ENCODE measurements at regions not wholly inside any gene's neighbourhood (a gene's known extent, or its start where the extent isn't known, plus 50 kb on each side); places are given as distances from the start of the nearest gene placed in this dataset.

DNA sequence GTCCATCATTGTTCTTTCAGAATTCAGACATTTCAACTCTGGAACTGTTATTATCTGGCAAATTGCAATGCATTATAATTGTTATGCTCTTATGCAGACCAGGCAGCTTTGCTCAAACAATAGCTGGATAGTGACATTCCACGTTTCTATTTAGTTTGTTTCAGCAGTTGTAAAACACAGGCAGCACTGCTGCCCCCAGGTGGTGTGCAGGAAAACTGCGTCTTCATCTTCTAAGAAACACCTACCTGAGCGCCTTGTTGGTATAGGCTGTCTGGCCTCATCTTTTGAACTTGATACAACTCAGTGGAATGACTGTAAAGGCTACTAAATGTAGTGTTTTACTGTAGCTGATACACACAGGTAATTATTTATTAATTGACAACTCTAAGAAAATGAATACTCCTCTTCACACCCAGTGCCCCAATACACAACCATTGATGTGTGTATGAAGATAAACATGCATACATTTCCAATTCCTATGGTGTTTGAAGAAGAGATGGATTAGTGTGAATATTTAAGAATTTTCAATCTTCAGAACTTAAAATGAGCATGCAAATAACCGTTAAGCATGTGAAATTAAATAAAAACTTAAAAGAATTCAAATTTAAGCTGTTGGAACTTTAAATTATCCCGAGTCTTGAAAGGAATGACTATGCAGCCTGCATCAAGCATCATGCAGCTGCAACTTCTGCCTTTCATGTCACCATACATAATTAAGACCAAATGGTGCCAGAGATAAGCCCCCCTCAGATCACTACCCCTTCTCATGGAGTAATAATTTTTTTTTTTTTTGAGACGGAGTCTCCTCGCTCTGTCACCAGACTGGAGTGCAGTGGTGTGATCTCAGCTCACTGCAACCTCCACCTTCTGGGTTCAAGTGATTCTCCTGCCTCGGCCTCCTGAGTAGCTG, 85.6 kb downstream of the CD8B2 start:
- no peak for DNase-seq

DNA sequence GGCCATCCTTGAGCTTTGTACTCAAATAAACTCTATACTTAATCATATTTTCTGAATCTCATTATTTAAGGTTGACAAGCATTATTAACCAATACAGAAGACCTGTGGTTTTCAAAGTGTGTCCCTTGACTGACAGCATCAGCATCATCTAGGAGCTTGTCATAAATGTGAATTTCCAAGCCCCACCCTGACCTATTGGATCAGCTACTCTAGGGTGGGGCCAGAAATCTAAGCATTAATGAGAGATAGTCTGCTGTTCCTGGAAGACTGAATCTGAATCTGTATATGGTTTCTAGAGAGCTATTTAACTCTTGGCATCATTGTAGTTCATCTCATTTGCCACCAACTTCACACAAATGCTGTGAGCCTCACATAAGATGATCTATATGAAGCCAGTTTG, 86.6 kb downstream of the CD8B2 start:
- DNase-seq = no peak

DNA sequence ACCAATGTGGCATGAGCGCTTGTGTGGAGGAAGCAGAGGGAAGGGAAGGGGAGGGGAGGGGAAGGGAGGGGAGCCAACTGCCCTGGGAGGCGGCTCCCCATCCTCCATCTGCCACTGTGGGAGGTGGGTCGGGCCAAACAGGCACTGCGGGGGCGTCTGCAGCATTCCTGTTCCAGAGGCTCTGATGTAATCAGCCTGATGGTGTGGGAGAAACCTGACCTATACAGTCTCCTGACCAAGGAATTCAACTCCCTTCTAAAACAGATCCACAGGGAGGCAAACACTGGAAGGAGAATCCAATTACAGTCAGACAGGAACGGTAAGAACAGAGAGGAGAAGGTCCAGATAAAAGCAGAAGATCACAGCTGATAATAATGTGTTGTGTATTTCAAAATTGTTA, 88.8 kb downstream of the CD8B2 start:
- no peak for DNase-seq

DNA sequence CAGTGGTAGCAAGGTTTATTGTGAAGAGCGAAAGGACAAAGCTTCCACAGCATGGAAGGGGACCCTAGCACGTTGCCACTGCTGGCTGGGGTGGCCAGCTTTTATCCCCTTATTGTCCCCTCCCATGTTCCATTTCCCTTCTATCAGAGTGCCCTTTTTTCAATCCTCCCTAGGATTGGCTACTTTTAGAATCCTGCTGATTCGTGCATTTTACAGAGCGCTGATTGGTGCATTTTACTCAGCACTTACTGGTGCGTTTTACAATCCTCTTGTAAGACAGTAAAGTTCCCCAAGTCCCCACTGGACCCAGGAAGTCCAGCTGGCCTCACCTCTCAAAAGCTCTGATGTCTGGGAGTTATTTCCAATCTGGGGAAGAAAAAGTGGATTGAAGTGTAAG, 90.1 kb downstream of the CD8B2 start:
- DNase-seq = no peak

DNA sequence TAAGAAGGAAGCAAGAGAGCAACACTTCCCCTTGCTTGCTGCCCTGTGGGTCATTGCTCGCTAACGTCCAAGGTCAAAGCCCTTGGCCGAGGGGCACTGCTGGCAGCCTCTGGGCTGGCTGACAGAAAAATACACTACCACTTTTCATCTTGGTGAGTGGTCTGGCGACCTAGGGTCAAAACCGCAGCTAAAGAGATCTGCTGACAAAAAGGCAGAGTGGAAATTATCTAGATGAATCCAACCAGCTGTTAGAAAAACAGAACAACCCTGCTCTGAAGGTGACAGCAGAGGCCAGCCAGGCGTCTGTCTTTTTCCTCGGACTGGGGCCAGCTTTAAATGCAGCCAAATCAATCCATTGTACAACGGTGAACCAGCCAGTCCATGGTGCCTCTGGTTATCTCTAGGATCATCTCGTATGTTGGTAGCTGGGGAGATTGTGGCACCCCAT, 92.6 kb downstream of the CD8B2 start:
- no peak for DNase-seq

DNA sequence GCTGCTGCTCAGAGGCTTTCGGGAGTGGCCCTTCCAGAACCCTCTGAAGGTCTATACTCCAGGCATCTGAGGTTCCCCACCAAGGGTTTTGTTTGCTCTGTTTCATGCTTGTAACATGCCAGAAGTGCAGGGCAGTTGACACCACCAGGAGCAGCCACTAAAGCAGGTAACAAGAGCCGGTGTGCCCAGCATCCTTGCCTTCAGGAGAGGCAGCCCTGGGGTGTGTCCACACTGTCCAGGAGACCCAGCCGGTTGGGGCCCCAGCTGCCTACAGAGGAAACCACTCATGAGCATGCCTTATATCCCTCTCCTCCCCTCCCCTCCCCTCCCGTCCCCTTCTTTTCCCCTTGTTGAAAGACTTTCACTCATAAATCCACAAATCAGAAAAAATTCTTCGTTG, 93.1 kb downstream of the CD8B2 start:
- DNase-seq = no peak

DNA sequence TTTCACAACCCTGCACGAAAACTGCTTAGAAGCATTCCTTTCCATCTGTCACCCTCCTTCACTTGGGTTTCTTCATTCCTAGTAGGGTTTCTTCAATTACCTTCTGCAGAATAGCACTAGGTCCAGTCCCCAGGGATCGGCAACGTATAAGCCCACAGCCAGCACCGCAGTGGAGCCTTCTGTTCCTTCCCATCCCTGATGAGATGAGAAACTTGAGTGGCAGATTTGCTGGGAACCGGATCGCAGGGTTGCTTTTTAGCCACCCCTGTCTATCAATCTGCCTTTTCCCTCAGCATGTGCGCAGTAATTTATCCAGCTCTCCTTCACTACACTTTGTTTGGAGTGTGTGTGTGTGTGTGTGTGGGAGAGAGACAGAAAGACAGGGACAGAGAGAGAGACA, 94.2 kb downstream of the CD8B2 start:
- no peak for DNase-seq

DNA sequence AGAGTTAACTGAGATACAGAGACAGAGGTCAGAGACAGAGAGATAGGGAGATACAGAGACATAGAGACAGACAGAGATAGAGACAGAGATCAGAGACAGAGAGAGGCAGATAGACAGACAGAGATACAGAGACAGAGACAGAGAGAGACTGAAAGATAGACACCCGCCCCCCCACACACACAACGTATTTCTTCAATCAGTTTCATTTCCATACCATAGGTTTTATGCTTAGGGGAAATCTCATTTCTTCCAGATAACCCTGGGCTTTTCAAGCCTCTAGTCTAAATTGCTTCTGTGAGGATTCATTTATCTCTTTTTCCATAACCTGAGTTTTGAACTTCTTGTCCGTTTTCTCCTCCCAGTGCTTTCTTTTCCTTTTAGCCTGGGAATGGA, 94.6 kb downstream of the CD8B2 start:
- DNase-seq = no peak

DNA sequence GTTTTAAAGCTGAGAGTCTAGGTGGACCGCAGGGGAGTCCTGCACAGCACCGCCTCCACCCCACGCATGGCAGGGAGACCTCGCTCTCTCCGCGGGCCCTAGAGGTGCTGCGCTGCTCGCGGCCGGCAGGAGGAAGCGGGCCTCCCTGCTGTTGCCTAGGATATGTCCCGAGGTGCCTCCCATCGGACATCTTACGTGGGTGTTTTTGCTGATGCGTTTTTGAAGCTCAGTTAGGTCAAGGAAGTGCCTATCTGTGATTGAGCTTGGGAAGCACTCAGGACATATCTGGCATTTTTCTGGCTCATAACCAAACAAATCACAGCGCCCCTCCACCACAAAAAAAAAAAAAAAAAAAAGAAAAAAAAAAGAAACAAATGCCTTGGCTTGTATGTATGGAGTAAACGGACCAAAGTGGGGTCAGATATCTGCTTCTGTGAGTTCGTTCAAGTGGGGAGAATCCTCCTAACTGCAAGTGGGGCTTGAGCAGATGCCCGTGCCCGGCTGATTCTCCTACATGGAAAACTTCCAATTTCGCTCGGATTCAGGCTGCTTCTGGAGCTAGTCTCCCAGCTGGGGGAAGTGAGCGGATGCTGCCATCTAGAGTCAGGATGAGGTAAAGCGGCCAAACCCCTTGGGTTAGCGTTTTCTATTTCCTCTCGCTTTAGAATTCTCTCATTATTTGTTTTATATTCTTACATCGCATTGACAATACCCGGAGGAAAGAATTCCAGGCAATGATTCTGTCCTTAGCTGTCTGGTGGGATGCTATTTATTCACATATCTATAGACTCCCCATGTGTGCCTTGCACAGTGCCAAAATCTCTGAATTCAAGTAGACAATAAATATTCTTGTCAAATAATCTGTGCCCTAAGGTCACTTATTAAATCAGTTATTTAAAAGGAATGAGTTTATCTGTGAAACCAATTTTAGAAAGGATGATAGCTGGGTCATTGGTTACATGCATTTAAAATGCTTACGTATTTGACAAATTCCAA, 95.3 kb downstream of the CD8B2 start:
- DNase-seq = no peak

DNA sequence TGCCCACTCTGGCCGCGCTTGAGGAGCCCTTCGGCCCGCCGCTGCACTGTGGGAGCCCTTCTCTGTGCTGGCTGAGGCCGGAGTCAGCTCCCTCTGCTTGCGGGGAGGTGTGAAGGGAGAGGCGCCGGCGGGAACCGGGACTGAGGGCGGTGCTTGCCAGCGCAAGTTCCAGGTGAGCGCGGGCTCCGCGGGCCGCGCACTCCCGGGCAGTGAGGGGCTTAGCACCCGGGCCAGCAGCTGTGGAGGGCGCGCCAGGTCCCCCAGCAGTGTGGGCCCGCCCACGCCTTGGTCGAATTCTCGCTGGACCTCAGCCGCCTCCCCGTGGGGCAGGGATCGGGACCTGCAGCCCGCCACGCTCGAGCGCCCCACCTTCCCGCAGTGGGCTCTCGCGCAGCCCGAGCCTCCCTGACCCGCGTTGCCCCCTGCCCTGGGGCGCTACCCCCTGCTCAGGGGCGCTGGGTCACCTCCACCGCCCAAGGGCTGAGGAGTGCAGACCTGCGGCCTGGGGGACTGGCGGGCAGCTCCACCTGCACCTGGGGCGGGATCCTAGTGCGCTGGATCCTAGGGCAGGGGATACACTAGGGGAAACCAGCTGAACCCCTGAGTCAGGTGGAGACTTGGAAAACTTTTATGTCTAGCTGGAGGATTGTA, 97.3 kb downstream of the CD8B2 start:
- no peak for DNase-seq

DNA sequence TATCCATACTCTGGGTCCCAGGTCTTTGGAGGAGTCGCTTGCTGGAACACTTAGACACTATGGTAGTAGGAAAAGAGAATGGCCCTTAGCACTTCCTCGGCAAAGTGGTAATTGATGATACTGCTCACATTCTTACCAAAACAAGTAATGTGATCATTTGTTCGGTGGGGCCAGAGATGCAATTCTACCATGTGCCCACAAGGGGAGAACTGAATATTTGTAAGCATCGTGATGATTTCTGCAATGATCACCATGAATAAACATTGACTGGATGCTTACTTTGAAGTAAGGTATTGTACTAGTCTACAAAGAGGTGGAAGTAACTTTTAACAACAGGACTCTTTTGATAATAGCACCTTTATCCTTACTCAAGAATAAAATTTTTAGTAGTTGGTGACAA, 109.7 kb downstream of the CD8B2 start:
- no peak for DNase-seq

DNA sequence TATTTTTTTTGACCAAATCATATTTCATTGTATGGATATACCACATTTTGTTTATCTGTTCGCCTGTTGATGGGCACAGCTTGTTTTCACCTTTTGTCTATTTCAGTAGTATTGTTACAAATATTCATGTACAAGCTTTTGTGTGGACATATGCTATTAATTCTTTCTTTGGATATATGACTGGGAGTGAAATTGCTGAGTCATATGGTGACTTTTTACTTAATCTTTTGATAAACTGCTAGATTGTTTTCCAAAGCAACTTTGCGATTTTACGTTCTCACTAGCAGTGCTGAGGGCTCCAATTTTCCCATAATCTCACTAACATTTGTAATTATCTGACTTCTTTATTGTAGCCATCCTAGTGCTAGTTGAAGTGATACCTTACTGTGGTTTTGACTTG, 112.4 kb downstream of the CD8B2 start:
- no peak for DNase-seq

DNA sequence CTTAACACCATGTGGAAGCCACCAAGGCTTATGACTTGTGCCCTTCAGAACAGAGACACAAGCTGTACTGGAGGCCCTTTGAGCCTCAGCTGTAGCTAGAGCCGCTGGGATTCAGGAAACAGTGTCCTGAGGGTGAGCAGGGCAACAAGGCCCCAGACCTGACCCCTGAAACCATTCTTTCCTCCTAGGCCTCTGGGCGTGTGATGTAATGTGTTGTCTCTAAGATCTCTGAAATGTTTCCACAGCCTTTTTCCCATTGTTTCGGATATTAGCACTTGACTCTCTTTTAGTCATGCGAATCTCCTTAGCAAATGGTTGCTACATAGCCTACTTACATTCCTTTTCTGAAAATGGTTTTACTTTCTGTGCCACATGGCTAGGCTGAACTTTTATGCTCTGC, 114.9 kb downstream of the CD8B2 start:
- DNase-seq = no peak

DNA sequence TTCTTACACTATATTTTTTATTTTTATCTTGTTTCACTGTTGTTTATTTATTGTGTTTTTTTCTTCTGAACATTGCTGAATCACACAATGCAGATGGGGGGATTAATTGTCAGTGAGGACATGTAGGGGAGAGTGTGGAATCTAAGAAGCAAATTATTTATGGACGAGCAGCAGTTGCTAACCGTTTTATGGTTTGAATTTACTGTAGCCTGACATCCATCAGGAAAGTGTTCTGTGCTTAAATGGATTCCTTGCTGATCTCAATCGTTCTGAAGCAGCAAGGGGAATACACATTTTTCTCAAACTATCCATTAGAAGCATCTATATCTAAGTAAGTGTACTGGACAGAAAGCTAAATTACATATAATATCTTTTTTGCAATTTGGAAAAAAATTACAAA, 119.5 kb downstream of the CD8B2 start:
- no peak for DNase-seq

DNA sequence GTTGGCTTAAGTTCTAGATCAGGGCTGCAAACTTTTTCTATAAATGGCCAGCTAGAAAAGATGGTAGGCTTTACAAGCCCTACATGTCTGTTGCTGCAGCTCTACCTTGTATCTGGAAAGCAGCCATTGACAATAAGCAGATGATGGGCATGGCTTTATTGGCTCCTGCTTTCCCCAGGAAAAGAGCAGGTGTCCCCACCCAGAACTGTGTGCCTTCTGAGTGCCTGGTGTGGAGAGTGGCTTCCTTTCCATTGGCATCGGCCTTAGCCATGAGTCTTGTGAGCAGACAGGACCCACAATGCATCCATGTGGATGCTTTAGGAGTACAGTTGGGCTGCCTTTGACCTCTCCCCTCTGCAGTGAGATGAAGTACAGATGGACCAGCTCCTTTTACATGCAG, 120.2 kb downstream of the CD8B2 start:
- DNase-seq = no peak

DNA sequence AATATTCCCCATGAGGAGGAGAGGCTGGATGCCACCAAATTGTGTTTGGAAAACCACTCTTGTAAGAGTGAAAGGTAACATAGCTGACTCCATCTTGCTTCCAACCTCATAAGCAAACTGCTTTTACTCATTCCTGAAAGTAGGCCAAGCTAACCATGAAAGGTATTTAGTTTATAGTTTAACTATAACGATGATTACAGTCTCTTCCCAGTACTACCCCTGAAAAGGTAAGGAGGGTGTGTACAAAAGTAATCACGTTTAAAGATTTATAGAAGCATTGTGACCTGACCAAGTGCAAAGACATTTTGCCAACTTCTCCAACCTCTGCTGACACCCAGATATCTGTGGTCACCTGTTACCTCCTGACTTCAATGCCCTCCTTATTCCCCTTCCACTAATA, 122.6 kb downstream of the CD8B2 start:
- no peak for DNase-seq

DNA sequence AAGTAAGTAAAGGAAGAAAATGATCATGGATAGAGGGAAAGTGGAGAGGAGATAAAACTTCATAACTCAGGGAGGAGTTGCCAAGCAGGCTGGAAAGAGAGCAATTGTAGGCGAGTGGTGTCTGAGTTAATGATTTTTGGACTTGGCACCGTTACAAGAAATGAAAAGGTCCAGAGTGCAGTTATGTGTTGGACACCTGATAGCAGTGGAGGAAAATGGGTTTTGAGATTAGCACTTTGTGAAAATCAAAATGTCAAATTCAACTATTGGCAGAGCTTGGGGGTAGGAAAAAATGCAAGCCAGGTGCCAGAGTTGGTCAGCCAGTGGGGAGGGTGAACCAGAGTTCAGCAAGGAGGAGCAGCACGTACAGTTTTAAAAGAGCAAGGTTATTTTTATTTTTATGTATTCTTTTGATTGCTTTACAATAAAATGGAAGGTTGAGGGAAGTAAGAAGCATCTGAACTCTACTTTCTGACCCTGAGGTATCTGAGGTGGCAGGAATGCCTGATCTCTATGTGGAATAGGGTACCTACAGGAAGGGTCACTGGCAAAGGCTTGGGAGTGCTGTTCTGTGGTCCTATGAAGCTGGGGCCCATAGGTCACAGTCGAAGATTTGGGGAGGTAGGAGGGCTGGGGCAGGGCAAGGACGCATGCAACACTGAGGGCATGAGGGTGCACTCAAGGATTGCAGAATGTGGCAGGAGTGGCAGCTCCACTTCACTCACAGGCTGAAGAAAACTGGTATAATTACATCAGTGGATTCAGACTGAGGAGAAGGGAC, 127.5 kb downstream of the CD8B2 start:
- DNase-seq = no peak

DNA sequence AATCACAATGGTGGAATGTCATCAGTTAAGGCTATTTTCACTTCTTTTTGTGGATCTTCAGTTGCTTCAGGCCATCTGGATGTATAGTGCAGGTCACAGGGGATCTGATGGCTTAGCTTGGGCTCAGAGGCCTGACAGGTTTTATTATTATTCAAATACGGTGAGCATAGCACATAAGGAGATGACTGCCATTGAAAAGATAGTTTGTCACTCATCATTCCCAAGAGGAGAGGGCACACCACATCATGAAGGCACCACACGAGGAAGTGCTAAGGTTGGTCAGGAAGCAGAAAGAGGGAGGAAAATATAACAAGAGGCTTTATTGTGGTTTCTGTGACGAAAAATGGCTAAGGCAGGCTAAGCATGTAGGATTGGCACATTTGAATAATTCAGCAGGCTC, 131.4 kb downstream of the CD8B2 start:
- DNase-seq = no peak

DNA sequence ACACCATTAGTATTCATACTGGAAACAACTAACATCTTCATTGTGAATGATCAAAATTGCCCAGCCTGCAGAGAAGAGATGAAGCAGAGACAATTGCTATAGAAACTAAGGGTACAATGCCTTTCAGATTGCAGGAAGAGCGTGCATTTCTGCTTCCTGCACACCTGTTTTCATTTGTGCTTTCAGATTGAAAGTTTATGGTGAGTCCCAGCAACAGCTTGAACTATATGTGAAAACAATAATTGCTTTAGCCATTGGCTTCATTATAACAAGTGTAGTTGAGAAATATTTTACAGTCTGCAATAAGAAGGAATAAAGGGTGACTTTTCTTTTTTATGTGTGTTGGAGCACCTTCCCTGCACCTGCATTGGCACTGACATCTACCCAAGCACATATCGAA, 136.3 kb downstream of the CD8B2 start:
- DNase-seq = no peak

DNA sequence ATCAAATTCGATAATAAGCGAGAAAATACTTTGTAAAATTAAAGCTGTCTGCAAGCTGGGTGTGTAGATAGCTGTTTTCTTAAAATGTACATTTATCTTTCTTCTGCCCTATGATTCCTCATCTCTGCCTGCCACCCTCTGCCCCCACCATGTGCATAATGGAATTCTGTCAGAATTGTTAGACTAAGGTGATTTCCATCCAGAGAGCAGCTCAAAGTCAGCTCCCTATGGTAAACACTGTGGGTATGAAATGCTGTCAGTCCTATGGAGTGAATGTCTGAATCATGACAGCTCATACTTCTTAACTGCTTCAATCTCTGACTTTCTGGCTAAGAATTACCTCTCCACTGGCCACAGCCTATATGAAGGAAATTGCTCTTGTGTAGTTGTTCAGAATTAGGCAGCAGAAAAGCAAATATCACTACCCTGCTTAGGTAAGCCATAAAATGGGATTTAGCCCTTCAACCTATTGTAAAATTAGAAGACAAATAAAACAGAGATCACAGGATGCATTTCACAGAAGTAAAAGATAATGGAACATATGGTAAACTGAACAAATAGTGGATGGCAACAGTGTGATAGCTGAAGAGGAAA, 137.7 kb downstream of the CD8B2 start:
- DNase-seq = no peak

DNA sequence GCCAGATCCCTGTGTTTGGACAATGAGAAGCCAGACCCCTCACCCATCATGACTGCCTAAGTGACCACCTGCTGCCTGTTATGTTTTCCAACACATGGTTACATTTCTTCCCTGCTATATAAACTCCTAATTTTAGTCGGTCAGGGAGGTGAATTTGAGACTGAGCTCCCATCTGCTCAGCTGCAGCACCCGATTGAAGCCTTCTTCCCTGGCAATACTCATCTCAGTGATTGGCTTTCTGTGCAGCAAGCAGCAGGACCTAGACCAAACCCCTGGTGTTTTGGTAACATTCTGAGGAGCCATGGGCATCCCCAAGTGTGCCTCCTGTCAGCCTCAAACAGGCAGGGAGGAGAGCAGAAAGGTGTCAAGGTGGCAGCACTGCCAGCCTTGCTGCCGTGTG, 141.2 kb downstream of the CD8B2 start:
- DNase-seq = no peak

DNA sequence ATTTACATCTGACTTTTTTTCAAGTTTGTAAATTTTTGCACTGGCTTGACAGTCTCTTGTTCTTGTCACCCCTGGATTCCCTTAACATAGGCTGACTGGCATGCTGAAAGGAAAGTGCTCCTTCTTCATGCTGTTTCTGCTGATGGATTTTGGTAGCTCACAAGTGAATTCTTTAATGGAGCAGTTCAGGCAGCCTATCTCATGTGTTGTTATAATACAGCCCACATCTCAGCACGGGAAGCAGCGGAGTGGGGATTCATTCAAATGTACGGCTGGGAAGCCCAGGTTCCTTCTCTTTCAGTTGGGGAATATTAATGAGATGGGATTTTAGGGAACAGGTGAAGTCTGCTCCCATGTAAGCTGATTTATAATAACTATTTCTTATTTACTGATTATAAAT, 142.8 kb downstream of the CD8B2 start:
- no peak for DNase-seq

Measured in NCI-H187 (cell line).